ENCODE measurements at regions not wholly inside any gene's neighbourhood (a gene's known extent, or its start where the extent isn't known, plus 50 kb on each side); places are given as distances from the start of the nearest gene placed in this dataset.
"Not testable (repeated sequence)": the region's sequence is repeated elsewhere in the genome, so short reads cannot be mapped to it uniquely, and the experiment has no call there.

DNA sequence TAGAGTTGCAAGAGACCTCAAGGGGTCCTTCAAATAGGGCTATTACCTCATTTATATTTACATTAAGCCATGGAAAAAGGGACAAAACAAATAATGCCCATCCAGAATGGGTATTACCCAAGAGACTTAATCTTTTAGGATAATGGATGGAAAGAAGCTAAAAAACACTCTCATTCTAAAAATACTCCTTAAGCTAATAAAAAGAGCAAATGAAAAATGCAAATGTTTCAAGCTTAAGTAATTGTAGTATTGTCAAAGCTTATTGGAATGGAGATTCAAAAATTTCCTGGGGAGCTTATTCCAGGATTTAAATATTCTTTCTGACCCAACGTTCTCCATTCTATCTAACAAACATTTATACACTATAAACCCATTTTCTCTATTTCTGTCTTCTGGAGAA lies 107.8 kb upstream of the SPIN4 start:
- no peak for DNase-seq

DNA sequence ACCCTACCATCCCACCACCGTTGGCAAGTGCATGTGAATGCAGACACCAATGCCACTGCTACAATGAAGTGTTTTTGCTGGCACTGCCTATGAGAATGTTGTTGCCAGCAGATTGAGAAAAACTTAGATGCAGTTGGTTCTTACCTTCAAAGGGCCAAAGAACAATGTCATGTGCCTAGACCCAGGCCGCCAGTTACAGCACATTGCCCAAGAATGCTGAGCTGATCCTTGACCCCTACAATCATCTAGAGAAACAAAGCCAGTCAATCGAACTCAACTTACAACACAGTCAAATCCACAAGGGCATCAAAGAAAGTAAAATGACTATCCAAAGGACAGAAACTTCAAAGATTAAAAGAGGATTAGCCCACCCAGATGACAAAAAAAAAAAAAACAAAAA lies 102.4 kb upstream of the SPIN4 start:
- no peak for DNase-seq

DNA sequence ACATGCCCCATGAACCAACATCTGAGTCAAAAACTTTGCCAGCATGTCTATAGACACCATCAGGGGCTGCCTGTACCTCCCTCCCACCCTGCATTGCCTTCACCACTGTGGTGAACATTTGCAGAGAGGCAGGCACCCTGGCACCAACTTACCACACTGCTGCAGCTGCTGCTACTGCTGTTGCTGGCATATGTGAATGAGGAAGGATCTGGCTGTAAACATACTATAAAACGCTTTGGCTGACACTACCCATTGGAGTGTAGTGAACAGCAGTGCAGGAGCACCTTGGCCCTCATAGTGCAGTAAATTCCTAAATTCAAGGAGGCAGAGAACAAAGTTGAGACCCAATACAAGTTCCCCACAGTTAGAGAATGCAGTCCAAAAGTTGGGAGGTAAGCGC lies 90.6 kb upstream of the SPIN4 start:
- DNase-seq = no peak

DNA sequence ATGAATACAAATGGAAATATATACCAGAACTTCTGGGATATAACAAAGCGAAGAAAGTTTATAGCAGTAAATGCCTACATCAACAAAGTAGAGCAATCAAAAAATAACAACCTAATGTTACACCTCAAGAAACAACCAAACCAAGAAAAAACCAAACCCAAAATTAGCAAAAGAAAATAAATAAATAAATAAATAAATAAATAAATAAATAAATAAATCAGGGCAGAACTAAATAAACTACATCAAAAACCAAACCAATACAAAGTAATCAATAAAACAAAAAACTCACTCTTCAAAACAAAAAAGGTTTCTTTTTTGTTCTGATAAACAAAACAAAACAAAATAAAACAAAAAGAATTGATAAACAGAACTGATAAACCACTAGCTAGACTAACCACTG lies 88.4 kb upstream of the SPIN4 start:
- DNase-seq = no peak

DNA sequence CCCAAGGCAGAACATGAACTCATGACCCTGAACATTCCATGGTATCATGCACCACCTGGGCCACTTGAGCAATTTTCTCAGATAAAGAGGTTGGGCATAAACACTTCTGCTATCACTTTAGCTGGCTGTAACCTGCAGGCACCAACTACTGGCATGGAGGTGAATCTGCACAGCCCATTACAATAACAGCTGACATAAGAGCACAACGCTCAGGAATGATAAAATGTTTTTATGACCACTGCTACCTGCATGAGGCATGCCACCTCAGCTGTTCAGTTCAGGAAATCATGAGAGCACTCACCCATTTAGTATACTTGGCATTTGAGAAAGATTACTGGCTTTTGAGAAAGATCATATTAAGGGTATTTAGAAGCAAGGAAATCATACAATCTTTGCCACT lies 85.7 kb upstream of the SPIN4 start:
- DNase-seq = no peak

DNA sequence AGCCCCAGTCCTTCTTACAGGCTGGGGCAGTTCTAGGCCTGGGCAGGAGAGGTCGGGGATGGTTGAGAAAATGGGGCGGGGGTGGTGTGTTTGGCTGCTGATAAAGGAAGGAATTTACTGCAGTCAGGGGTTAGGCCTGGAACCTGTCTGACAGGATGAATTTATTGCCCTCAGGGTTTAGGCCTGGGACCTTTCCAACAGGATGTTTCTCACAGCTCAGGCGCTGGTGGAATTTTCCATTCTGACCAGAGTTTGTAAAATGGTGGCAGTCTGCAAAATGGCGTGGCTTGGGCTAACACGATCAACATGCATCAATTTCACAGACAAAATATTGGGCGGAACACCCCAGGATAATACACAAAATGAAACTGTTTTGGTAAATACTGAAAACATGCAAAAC lies 83.5 kb upstream of the SPIN4 start:
- DNase-seq = no peak

DNA sequence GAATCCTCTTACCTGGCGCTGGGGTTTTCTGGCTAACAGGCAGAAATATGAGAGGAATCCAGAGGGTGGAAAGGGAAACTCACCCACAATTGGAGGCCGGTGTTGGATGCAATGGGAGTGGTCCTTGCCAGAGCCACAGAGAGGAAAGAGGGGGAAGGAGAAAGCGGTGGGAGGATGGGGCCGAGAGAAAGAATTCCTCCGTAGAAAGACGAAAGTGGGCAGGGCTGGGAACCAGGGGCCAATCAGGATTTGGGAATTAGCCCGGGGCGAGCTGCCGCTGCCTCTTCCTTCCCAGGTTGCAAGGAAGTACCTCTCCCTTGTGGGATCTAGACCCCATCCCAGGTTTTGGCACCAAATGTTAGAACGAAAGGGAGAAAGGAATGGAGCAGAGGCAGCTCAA lies 83.1 kb upstream of the SPIN4 start:
- no peak for DNase-seq

DNA sequence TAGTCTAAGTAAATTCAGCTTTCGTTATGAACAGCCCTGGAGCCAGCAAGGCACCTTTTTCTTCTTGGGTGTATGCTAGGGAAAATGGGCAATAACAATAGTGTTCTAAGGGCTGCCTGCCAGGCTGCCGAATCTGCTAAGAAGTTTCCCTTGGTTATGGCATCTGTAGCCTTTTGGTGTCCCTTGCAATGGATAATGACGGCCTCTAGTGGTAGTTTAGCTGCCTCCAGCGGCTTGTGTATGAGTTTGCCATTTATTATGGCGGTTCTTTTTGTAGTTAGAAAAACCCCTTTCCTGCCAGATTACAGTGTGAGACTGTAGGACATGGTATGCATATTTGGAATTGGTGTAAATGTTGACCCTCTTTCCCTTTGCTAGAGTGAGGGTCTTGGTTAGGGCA lies 78.9 kb upstream of the SPIN4 start:
- DNase-seq = no peak

DNA sequence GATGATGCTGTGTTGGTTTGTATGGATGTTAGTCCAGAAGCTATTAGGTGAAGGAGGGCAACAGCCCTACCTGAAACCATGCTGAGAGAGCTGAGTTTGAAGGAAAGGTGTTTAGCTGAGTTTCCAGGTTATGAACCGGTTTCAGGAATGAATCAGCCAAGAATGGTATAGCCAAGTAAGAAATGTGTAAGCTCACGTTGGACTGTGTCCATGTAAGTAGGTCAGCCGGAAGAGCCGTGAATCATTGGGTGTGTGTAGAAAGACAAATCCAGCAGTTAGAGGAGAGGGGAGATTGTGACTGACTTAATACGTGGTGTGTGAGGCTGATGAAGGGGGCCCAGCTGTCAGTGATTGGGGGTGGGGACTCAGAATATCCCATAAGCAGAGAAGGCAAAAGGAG lies 77.2 kb upstream of the SPIN4 start:
- no peak for DNase-seq

DNA sequence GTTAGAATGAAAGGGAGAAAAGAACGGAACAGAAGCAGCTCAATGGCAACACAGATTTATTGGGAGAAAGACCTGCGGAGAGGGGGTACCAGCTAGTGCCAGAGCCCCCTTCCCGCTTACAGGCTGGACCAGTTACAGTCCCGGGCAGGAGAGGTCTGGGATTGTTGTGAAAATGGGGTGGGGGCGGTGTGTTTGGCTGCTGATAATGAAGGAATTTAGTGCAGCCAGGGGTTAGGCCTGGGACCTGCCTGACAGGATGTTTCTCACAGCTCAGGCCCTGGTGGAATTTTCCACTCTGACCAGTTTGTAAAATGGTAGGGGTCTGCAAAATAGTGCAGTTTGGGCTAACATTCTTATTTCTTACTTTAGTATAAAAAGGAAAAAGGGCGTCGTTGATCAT lies 75.4 kb upstream of the SPIN4 start:
- no peak for DNase-seq

DNA sequence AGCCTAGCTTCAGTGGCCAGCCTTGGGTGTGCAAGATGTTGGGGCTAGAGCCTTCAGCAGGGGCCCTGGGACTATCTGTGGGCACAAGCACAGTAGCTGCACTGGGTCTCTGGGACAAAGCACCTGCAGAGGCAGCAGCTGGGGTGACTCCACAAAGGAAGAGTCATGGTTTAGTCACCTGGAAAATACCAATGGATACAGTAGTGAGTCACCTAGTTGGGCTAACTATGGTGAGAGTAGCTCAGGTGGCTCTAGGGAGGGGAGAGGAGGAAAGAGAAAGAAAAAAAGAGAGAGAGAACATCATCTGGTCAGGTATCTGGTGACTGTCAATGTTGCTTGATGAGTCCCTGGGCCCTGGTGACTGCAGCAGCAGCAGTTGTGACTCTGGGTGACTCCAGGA lies 72.9 kb upstream of the SPIN4 start:
- no peak for DNase-seq

DNA sequence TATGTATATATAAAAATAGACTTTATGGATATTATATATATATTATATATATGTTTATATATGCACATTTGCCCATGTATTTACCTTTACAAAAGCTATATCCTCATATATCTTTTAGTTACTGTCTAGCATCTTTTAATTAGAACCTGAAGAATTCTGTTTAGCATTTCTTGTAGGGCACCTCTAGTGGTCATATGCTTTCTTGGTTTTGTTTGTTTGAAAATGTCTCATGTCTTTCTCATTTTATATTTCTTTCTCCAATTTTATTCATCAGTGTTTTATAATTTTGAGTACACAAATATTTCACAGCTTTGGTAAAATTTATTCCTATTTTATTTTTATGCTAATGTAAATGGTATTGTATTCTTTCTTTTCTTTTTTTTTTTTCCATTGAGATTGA lies 70.3 kb upstream of the SPIN4 start:
- no peak for DNase-seq

DNA sequence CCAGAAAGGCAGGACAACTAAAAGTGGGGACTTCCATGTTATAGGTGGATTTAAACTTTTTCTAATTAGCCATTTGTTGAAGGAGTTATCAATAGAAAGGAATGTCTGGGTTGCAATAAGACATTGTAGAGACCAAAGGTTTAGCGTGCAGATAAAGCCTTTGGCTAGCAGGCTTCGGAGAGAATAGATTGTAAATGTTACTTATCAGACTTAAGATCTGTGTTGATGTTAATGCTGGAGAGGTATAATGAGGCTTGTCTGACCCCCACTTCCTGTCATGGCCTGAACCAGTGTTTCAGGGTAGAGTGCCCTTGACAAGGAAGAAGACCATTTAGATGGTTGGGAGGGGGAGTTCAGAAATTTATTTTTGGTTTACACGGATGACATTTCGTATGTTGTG lies 67.1 kb upstream of the SPIN4 start:
- DNase-seq = no peak

DNA sequence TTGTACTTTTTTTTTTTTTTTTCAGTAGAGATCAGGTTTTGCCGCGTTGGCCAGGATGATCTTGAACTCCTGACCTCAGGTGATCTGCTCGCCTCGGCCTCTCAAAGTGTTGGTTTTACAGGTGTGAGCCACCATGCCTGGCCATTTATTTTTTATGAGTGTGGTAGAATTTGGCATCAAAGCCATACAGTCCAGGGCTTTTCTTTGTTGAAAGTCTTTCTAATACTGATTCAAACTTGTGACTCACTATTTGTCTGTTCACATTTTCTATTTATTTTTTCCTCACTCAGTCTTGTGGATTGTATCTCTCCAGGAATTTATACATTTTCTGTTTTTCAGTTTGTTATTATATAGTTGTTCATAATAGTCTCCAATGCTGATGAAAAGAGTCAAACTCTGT lies 66.5 kb upstream of the SPIN4 start:
- no peak for DNase-seq

DNA sequence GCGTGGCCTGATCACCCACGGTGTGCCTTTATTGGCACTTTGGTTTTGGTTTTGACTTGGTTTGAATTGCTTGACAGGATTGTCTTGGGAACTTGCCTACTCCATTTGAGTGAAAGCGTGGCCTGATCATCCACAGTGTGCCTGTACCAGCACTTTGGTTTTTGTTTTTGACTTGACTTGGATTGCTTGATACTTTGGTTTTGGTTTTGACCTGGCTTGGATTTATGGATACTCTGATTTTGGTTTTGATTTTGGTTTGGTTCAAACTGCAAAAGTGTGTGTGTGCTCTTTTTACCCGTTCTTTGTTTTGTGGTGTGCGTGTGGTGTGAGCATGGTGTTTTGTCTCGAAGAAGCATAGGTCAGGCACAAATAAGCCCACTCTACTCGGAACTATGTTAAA lies 58.8 kb upstream of the SPIN4 start:
- not testable (repeated sequence) for DNase-seq

DNA sequence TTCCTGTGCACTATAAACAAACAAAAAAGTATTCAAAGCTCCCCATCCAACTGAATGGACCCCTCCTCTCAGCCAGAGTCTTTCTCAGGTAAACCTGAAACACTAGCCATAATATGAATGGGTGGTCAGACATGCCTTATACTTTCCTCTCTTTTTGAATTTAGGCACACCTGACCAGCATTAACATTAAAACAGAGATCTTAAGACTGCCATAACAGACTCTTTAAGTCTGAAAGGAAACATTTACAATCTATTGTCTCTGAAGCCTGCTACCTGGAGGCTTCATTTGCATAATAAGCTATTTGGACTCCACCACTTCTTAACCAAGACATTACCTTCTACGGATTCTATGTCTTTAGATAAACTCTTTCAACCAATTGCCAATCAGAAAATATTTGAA lies 56.9 kb upstream of the SPIN4 start:
- DNase-seq = no peak

DNA sequence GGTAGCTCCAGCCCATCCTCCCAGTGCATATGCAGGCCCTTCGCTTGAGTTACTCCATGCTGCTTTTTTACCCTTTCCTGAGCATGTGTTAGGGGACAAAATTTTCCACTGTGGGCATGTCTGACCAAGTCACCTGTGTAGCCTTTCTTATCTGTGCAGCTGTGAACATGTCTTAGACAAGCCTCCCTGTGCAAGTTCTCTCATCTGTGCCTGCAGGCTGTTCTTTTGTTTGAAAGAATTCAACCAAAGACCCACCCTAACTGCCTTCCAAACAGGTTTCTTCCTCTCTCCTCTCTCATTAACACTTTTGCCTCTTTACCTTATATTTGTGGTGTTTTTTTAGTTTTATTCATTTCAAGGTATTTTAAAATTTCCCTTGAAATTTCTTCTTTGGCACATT lies 53.2 kb upstream of the SPIN4 start:
- DNase-seq = no peak

DNA sequence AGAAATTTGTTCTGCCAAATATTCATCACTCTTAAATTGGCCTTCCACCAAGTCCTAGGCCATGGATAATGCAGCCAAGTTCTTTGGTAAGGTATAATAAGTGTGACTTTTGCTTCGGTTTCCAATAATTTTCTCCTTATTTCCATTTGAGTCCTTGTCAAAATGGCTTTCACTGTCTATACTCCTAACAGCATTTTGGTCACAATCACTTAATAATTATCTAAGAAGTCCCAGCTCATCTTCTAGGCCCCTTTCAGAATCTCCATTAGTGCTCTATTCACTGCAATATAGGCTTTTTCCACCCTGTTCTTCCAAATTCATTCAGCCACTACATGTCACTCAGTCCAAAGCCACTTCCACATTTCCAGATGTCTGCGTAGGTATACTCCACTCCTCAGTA lies 51.0 kb upstream of the SPIN4 start:
- no peak for DNase-seq
